K562 (cell line): ENCODE measurements at regions not wholly inside any gene's neighbourhood (a gene's known extent, or its start where the extent isn't known, plus 50 kb on each side); places are given as distances from the start of the nearest gene placed in this dataset.

ENCODE experiments used
- ATAC-seq: fragments of 200-7000 bp; cut with Tn5 transposase; 3 replicates; pipeline ENCODE4 v1.9.1; 2020; ENCODE audit warnings: moderate library complexity
- BruUV-seq: library from RNA; stranded (reverse); fragments of 400-500 nt; replicated peaks from 2 replicates; lab custom pipeline; 2021; lab: Mats Ljungman, UMichigan
- CTCF ChIA-PET: fragments of 300-600 bp; formaldehyde crosslinking; extraction: SDS; loops from one replicate; lab custom pipeline; 2021; ENCODE audit warnings: low intra/inter-chr PET ratio; lab: Yijun Ruan, JAX
- POLR2A ChIA-PET: fragments of 300-600, 350-650 bp; sonication (Branson Sonifier 250); formaldehyde crosslinking; extraction: SDS; loops from one replicate; lab custom pipeline; 2021; ENCODE audit warnings: antibody characterized with exemption, inconsistent platforms; lab: Yijun Ruan, JAX
- DNase-seq, 4 experiments: peaks; one replicate each; pipeline versions ENCODE4 v3.0.0 to v3.0.0-alpha.2; 2011 to 2018; ENCODE audit warnings: low spot score in 3 of 4, mixed read lengths in 3 of 4; ENCODE audit errors: extremely low read depth in 1 of 4
- FAIRE-seq: peaks from 2 replicates; lab custom pipeline; 2011; peaks lifted over from hg19 to GRCh38; lab: Jason Lieb, UNC
- H2AFZ ChIP-seq: 2 replicates; pipeline ENCODE4 v1.6.0; 2011; ENCODE audit warnings: low read depth, low read length, control low read depth, inconsistent platforms
- H3K27ac ChIP-seq: fragments of 200-600 bp; 3 replicates; pipeline ENCODE4 v1.8.0; 2011; ENCODE audit warnings: low read depth, mild to moderate bottlenecking, control low read depth, inconsistent platforms, low read length, moderate library complexity, mixed read lengths; ENCODE audit errors: extremely low read depth
- H3K27me3 ChIP-seq, 2 experiments: fragments of 300-600 bp in 1 of 2; 2 replicates in 1 of 2; 3 replicates in 1 of 2; pipeline versions ENCODE4 v1.6.0 to v1.8.0; 2011; ENCODE audit warnings: inconsistent platforms in 2 of 2, low read length in 2 of 2, mild to moderate bottlenecking in 1 of 2, mixed read lengths in 1 of 2, moderate library complexity in 1 of 2; ENCODE audit not compliant: control insufficient read depth in 2 of 2, insufficient read depth in 2 of 2
- H3K36me3 ChIP-seq: fragments of 300-600 bp; 3 replicates; pipeline ENCODE4 v1.8.0; 2011; ENCODE audit warnings: mild to moderate bottlenecking, low read length, inconsistent platforms; ENCODE audit not compliant: control insufficient read depth, insufficient read depth
- H3K4me1 ChIP-seq, 2 experiments: fragments of 200-600 bp in 1 of 2; replicated peaks in 1 of 2; 2 replicates in 1 of 2; 3 replicates in 1 of 2; pipeline versions ENCODE4 v1.5.1 to v1.8.0; 2011; ENCODE audit warnings: inconsistent platforms in 2 of 2, low read length in 2 of 2, mild to moderate bottlenecking in 1 of 2, mixed read lengths in 1 of 2, moderate library complexity in 1 of 2; ENCODE audit not compliant: control insufficient read depth in 2 of 2, insufficient read depth in 2 of 2
- H3K4me2 ChIP-seq: 2 replicates; pipeline ENCODE4 v1.6.1; 2011; ENCODE audit warnings: low read length, control low read depth, inconsistent platforms, mixed read lengths; ENCODE audit not compliant: insufficient read depth
- H3K4me3 ChIP-seq: fragments of 200-600 bp; sonication (generic), shearing (Covaris generic); 2 replicates; pipeline ENCODE4 v1.5.1; 2016; ENCODE audit warnings: control low read depth, inconsistent platforms
- H3K79me2 ChIP-seq: fragments of 200-600 bp; 3 replicates; pipeline ENCODE4 v1.8.0; 2011; ENCODE audit warnings: low read length, inconsistent platforms; ENCODE audit not compliant: control insufficient read depth, insufficient read depth
- H3K9ac ChIP-seq, 2 experiments: 2 replicates each; pipeline versions ENCODE4 v1.6.0 to v1.6.1; 2011; ENCODE audit warnings: low read depth in 2 of 2, low read length in 2 of 2, control low read depth in 1 of 2, inconsistent platforms in 1 of 2, mild to moderate bottlenecking in 1 of 2, mixed read lengths in 1 of 2; ENCODE audit not compliant: insufficient read depth in 1 of 2
- H3K9me1 ChIP-seq: one replicate; pipeline ENCODE4 v1.6.0; 2011; ENCODE audit warnings: inconsistent platforms, mild to moderate bottlenecking, low read length, moderate library complexity; ENCODE audit not compliant: control insufficient read depth, insufficient read depth
- H3K9me3 ChIP-seq: replicated peaks from 2 replicates; pipeline ENCODE4 v1.5.1; 2011; ENCODE audit warnings: low read depth, low read length, inconsistent platforms; ENCODE audit not compliant: control insufficient read depth, insufficient read depth
- H4K20me1 ChIP-seq: replicated peaks from 2 replicates; pipeline ENCODE4 v1.6.1; 2011; ENCODE audit warnings: low read length, inconsistent platforms, mixed read lengths; ENCODE audit not compliant: control insufficient read depth, insufficient read depth
- CREB1 ChIP-seq, 2 experiments: sonication (generic) in 1 of 2; formaldehyde crosslinking in 1 of 2; IDR thresholded peaks; 2 replicates each; pipeline versions ENCODE4 v1.6.1 to v1.8.0; 2012 to 2022; ENCODE audit warnings: inconsistent platforms in 1 of 2, mild to moderate bottlenecking in 1 of 2, missing genetic modification reagents in 1 of 2, moderate library complexity in 1 of 2
- HOMEZ ChIP-seq: fragments of 250-450 bp; sonication (Bioruptor Pico); IDR thresholded peaks from 2 replicates; pipeline ENCODE4 v1.4.0; 2020; ENCODE audit warnings: mild to moderate bottlenecking, moderate library complexity
- MBD2 ChIP-seq: sonication (generic); IDR thresholded peaks from 2 replicates; pipeline ENCODE4 v1.6.1; 2016; ENCODE audit warnings: low read depth, borderline replicate concordance
- MCM3 ChIP-seq: fragments of 450-650 bp; IDR thresholded peaks from 2 replicates; pipeline ENCODE4 v1.6.1; 2016
- MGA ChIP-seq: fragments of 450-650 bp; IDR thresholded peaks from 2 replicates; pipeline ENCODE4 v1.6.1; 2016; ENCODE audit warnings: mild to moderate bottlenecking, moderate library complexity
- MYC ChIP-seq, 2 experiments: fragments of 250-450 bp in 1 of 2; sonication (Bioruptor Pico) in 1 of 2; IDR thresholded peaks; 2 replicates each; pipeline versions ENCODE4 v1.5.1 to v1.6.1; 2012 to 2021; ENCODE audit warnings: low read depth in 2 of 2, borderline replicate concordance in 1 of 2, improper control_type of control experiment in 1 of 2, low read length in 1 of 2, mild to moderate bottlenecking in 1 of 2, moderate library complexity in 1 of 2
- ZNF282 ChIP-seq: sonication (generic); formaldehyde crosslinking; IDR thresholded peaks from 2 replicates; pipeline ENCODE4 v1.8.1; 2023; ENCODE audit warnings: missing genetic modification reagents
- ZNF3 ChIP-seq: fragments of 250-450 bp; sonication (Bioruptor Pico); IDR thresholded peaks from 2 replicates; pipeline ENCODE4 v1.5.0; 2021; ENCODE audit warnings: mild to moderate bottlenecking, moderate library complexity
- WGBS: fragments of 100-300 bp; shearing (Covaris generic); methylation state at CpG from one replicate; pipeline ENCODE4 v1.1.6; 2016; ENCODE audit warnings: low coverage, mixed read lengths; ENCODE audit not compliant: insufficient coverage; ENCODE audit errors: missing lambda C conversion rate; 5-methylcytosine and 5-hydroxymethylcytosine counted together
- in situ Hi-C: fragments of 300-500 bp; cut with MboI; formaldehyde crosslinking; loops from 4 replicates; pipeline ENCODE4 v1.15.0; 2018; ENCODE audit warnings: inconsistent platforms, mixed read lengths
- intact Hi-C: fragments of 100-400 bp; cut with micrococcal nuclease; formaldehyde crosslinking; loops from 2 replicates; pipeline ENCODE4 v1.14.2; 2022

- Histone ChIP-seq H3K9ac (no peak overlapping the region), H3K4me3 (no peak overlapping the region), H3K27ac (no peak overlapping the region), H2AFZ (no peak overlapping the region), H3K9me3 (no peaks in the 10 kb centered on the region), H3K4me1 (peaks cover 1% of the 10 kb centered on the region in 2 experiments; a peak in 2 of 5 replicates), H3K36me3 (no peaks in the 10 kb centered on the region), H3K79me2 (no peaks in the 10 kb centered on the region), H4K20me1 (no peaks in the 10 kb centered on the region; the same call in 1 of the 2 replicates), H3K27me3 (peaks cover 56 to 72% of the 10 kb centered on the region in 2 experiments), H3K4me2 (no peak overlapping the region), H3K9me1 (no peaks in the 10 kb centered on the region)
- TF ChIP-seq MBD2 (no peak), CREB1 (IDR thresholded peaks at IDR 0.05) (no peak), CREB1 (CRISPR knock-in tag; IDR thresholded peaks at IDR 0.05) (no peak), HOMEZ (CRISPR knock-in tag) (no peak), ZNF3 (no peak), ZNF282 (no peak), MGA (no peak), MYC (IDR thresholded peaks at IDR 0.05; ENCODE audit: low read depth, low read length) (no peak), MYC (CRISPR knock-in tag; IDR thresholded peaks at IDR 0.05; ENCODE audit: borderline replicate concordance, low read depth) (no peak), MCM3 (no peak)
- BruUV-seq: no TSS peak
- DNase-seq (no peak), FAIRE-seq (no peak), ATAC-seq (no peak)
- WGBS: 4% methylated on average over 8 of the region's 8 CpGs
- ChIA-PET POLR2A (interaction anchor here (0.6 to 1.8 kb wide), 3 partner anchors 9 to 342 kb away, joined by 3 to 5 read pairs (median 3); no protein-coding TSS in a partner anchor), CTCF (no interaction called here)
- in situ Hi-C loops: no loop called here
- intact Hi-C loops: loop anchor here (10.0 kb wide), 1 partner anchor 118 kb away; no protein-coding TSS in a partner anchor
These were observed 74.7 kb upstream of the DLG1 start for GRCh38 chr3:197373096-197373495.
